ENCODE measurements at regions not wholly inside any gene's neighbourhood (a gene's known extent, or its start where the extent isn't known, plus 50 kb on each side); places are given as distances from the start of the nearest gene placed in this dataset.

DNA sequence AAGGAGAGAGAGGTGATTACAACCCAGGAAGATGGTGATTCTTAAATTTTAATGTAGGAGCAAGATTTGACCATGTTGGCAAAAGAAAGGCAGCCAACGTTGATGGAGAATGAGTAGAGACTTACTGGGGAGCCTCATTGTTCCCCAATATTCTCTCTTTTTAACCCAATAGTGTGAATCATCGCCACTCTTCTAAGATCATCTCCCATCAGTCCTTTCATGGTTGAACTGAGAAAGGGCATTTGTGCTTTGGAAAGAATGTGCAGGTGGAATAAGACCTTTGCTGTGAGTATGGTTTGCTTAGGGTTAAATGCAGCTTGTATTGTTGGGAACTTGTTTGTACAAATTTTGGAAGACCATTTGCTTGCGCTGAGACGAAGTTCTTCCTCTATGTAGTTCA lies 231.0 kb downstream of the TBXT start:
- TF ChIP-seq, protein P1, sequence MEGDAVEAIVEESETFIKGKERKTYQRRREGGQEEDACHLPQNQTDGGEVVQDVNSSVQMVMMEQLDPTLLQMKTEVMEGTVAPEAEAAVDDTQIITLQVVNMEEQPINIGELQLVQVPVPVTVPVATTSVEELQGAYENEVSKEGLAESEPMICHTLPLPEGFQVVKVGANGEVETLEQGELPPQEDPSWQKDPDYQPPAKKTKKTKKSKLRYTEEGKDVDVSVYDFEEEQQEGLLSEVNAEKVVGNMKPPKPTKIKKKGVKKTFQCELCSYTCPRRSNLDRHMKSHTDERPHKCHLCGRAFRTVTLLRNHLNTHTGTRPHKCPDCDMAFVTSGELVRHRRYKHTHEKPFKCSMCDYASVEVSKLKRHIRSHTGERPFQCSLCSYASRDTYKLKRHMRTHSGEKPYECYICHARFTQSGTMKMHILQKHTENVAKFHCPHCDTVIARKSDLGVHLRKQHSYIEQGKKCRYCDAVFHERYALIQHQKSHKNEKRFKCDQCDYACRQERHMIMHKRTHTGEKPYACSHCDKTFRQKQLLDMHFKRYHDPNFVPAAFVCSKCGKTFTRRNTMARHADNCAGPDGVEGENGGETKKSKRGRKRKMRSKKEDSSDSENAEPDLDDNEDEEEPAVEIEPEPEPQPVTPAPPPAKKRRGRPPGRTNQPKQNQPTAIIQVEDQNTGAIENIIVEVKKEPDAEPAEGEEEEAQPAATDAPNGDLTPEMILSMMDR (IDR thresholded peaks at IDR 0.05): no peak
- no peak for TF ChIP-seq POLR2A (IDR thresholded peaks at IDR 0.05)
